ENCODE measurements at regions not wholly inside any gene's neighbourhood (a gene's known extent, or its start where the extent isn't known, plus 50 kb on each side); places are given as distances from the start of the nearest gene placed in this dataset.

DNA sequence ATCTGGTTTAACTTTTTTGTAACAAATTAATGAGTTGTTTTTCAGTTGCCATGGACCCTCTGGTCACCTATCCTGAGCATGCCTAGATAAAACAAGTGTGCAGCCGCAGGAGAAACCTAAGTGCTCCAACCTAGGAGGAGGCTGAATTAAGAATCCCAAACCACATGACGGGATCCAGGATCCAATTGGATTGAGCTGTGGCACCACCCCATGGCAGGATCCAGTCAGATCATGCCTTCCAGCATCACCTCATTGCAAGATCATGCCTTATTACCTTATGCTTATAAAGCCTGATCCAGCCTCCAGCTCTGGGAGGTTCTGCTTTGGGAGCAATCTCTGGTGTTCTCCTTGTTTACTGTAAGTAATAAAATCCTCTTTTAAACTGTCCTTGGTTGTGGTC is 662.0 kb downstream of the TLR4 start:
- Histone ChIP-seq H3K9ac (ENCODE audit: insufficient read depth, low read length) (no peak overlapping the region), H3K4me1 (ENCODE audit: control insufficient read depth, extremely low read depth, insufficient read depth, low read length) (no peaks in the 10 kb centered on the region), H4K20me1 (ENCODE audit: control insufficient read depth, extremely low read depth, insufficient read depth, low read length) (no peaks in the 10 kb centered on the region), H3K36me3 (ENCODE audit: control insufficient read depth, insufficient read depth, low read length) (no peaks in the 10 kb centered on the region), H3K4me2 (ENCODE audit: extremely low read depth, insufficient read depth, low read length) (no peak overlapping the region), H3K79me2 (ENCODE audit: control insufficient read depth, insufficient read depth, low read length) (no peaks in the 10 kb centered on the region), H3K27ac (ENCODE audit: insufficient read depth, low read length) (no peak overlapping the region), H3K9me3 (ENCODE audit: control insufficient read depth, insufficient read depth, low read depth, low read length) (no peaks in the 10 kb centered on the region), H3K4me3 (replicated peaks in 1 of 4; ENCODE audit: control extremely low read depth in 1 of 4, insufficient read depth in 1 of 4, low read depth in 3 of 4, low read length in 4 of 4) (no peak overlapping the region), H2AFZ (ENCODE audit: low read length) (no peak overlapping the region), H3K27me3 (ENCODE audit: control insufficient read depth, insufficient read depth, low read length) (no peaks in the 10 kb centered on the region)
- no peak for TF ChIP-seq EZH2 (IDR thresholded peaks at IDR 0.05; ENCODE audit: low read length, missing control alignments)
- TF ChIP-seq, protein P1, sequence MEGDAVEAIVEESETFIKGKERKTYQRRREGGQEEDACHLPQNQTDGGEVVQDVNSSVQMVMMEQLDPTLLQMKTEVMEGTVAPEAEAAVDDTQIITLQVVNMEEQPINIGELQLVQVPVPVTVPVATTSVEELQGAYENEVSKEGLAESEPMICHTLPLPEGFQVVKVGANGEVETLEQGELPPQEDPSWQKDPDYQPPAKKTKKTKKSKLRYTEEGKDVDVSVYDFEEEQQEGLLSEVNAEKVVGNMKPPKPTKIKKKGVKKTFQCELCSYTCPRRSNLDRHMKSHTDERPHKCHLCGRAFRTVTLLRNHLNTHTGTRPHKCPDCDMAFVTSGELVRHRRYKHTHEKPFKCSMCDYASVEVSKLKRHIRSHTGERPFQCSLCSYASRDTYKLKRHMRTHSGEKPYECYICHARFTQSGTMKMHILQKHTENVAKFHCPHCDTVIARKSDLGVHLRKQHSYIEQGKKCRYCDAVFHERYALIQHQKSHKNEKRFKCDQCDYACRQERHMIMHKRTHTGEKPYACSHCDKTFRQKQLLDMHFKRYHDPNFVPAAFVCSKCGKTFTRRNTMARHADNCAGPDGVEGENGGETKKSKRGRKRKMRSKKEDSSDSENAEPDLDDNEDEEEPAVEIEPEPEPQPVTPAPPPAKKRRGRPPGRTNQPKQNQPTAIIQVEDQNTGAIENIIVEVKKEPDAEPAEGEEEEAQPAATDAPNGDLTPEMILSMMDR (conservative IDR thresholded peaks at IDR 0.05 in 1 of 2, IDR thresholded peaks at IDR 0.05 in 1 of 2; ENCODE audit: low read depth in 1 of 2, low read length in 2 of 2): no peak
- no peak for DNase-seq (ENCODE audit: low read depth in 2 of 2)

DNA sequence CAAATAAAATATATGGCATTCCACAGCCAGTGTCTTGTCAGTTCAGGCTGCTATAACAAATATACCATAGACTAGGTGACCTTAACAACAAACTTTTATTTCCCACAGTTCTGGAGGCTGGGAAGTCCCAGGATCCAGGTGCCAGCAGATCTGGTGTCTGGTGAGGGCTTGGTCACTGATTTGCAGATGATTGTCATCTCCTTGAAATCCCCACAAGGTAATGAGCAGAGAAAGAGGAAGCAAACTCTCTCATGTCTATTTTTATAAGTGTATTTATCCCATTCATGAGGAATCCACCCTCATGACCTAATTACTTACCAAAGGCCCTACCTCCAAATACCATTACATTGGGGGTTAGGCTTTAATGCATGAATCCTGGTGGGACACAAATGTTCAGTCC is 663.2 kb downstream of the TLR4 start:
- no peak overlapping the region for H3K9ac ChIP-seq (ENCODE audit: insufficient read depth, low read length)
- H3K36me3 ChIP-seq (ENCODE audit: control insufficient read depth, insufficient read depth, low read length): no peaks in the 10 kb centered on the region
- H4K20me1 ChIP-seq (ENCODE audit: control insufficient read depth, extremely low read depth, insufficient read depth, low read length): no peaks in the 10 kb centered on the region
- H3K79me2 ChIP-seq (ENCODE audit: control insufficient read depth, insufficient read depth, low read length): no peaks in the 10 kb centered on the region
- H3K27ac ChIP-seq (ENCODE audit: insufficient read depth, low read length): no peak overlapping the region
- no peaks in the 10 kb centered on the region for H3K4me1 ChIP-seq (ENCODE audit: control insufficient read depth, extremely low read depth, insufficient read depth, low read length)
- H3K9me3 ChIP-seq (ENCODE audit: control insufficient read depth, insufficient read depth, low read depth, low read length): no peaks in the 10 kb centered on the region
- no peak for DNase-seq (ENCODE audit: low read depth in 2 of 2)
- H3K4me3 ChIP-seq (replicated peaks in 1 of 4; ENCODE audit: control extremely low read depth in 1 of 4, insufficient read depth in 1 of 4, low read depth in 3 of 4, low read length in 4 of 4): no peak overlapping the region
- TF ChIP-seq EZH2 (IDR thresholded peaks at IDR 0.05; ENCODE audit: low read length, missing control alignments): no peak
- TF ChIP-seq, protein P1 (conservative IDR thresholded peaks at IDR 0.05 in 1 of 2, IDR thresholded peaks at IDR 0.05 in 1 of 2; ENCODE audit: low read depth in 1 of 2, low read length in 2 of 2): no peak
- H3K27me3 ChIP-seq (ENCODE audit: control insufficient read depth, insufficient read depth, low read length): no peaks in the 10 kb centered on the region
- no peak overlapping the region for H3K4me2 ChIP-seq (ENCODE audit: extremely low read depth, insufficient read depth, low read length)
- H2AFZ ChIP-seq (ENCODE audit: low read length): no peak overlapping the region

DNA sequence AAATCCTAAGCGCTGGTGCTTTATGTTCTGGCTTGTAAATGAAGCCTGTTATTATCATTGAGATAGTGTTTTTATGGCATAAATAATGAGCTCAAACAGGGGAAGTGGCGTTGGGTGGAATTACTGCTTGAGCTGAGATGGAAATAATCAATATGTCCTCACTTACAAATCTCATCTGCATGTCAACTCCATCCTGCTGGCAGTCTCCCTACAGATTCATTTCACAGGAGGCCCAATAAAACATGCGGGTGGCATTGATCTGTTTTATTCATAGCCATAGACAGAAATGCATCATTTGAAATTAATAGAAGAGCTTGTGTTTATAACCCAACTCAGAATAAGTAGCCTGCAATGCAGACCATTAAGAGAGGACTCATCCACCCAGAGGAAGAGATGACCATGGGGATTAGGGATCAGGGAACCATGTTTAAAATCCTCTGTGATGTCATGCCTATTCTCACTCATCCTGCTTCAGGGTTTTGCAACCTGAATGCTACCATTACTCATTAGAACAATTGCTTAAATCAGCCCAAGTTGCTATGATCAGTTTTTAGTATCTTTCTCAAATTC is 680.4 kb downstream of the TLR4 start:
- Histone ChIP-seq H3K79me2 (ENCODE audit: control insufficient read depth, insufficient read depth, low read length) (no peaks in the 10 kb centered on the region), H3K4me3 (replicated peaks in 1 of 4; ENCODE audit: control extremely low read depth in 1 of 4, insufficient read depth in 1 of 4, low read depth in 3 of 4, low read length in 4 of 4) (no peak overlapping the region), H3K27ac (ENCODE audit: insufficient read depth, low read length) (no peak overlapping the region), H3K9me3 (ENCODE audit: control insufficient read depth, insufficient read depth, low read depth, low read length) (no peaks in the 10 kb centered on the region), H4K20me1 (ENCODE audit: control insufficient read depth, extremely low read depth, insufficient read depth, low read length) (no peaks in the 10 kb centered on the region), H3K36me3 (ENCODE audit: control insufficient read depth, insufficient read depth, low read length) (no peaks in the 10 kb centered on the region), H3K4me2 (ENCODE audit: extremely low read depth, insufficient read depth, low read length) (no peak overlapping the region), H3K4me1 (ENCODE audit: control insufficient read depth, extremely low read depth, insufficient read depth, low read length) (no peaks in the 10 kb centered on the region), H3K9ac (ENCODE audit: insufficient read depth, low read length) (no peak overlapping the region), H2AFZ (ENCODE audit: low read length) (no peak overlapping the region), H3K27me3 (ENCODE audit: control insufficient read depth, insufficient read depth, low read length) (no peaks in the 10 kb centered on the region)
- TF ChIP-seq EZH2 (IDR thresholded peaks at IDR 0.05; ENCODE audit: low read length, missing control alignments): no peak
- TF ChIP-seq, protein P1 (conservative IDR thresholded peaks at IDR 0.05 in 1 of 2, IDR thresholded peaks at IDR 0.05 in 1 of 2; ENCODE audit: low read depth in 1 of 2, low read length in 2 of 2): no peak
- no peak for DNase-seq (ENCODE audit: low read depth in 2 of 2)
